SK-N-SH (cell line): ENCODE measurements at regions not wholly inside any gene's neighbourhood (a gene's known extent, or its start where the extent isn't known, plus 50 kb on each side); places are given as distances from the start of the nearest gene placed in this dataset.

Source experiments
- CTCF ChIA-PET: fragments of 300-600, 350-600 bp; formaldehyde crosslinking; extraction: SDS; loops from one replicate; lab custom pipeline; 2021; lab: Yijun Ruan, JAX
- POLR2A ChIA-PET: fragments of 350-600 bp; sonication (Branson Sonifier 250); formaldehyde crosslinking; extraction: SDS; loops from one replicate; lab custom pipeline; 2020; ENCODE audit warnings: antibody characterized with exemption, inconsistent platforms; lab: Yijun Ruan, JAX
- DNase-seq: peaks from one replicate; pipeline ENCODE4 v3.0.0; 2012
- H2AFZ ChIP-seq: fragments of 200-600 bp; sonication (generic); 2 replicates; pipeline ENCODE4 v1.8.1; 2016; ENCODE audit warnings: antibody characterized with exemption, mild to moderate bottlenecking, low read depth
- H3F3A ChIP-seq: fragments of 200-600 bp; sonication (generic); replicated peaks from 2 replicates; pipeline ENCODE3; 2016; ENCODE audit warnings: antibody characterized with exemption, mild to moderate bottlenecking; ENCODE audit not compliant: insufficient read depth
- H3K27ac ChIP-seq, 2 experiments: fragments of 200-500 bp in 1 of 2; fragments of 200-600 bp in 1 of 2; sonication (Bioruptor generic) in 1 of 2; sonication (generic), shearing (Covaris generic) in 1 of 2; 2 replicates each; pipeline versions ENCODE4 v1.5.1 to v1.6.1; 2014 to 2016; ENCODE audit warnings: low read depth in 2 of 2, inconsistent platforms in 1 of 2, low read length in 1 of 2, mild to moderate bottlenecking in 1 of 2, mixed read lengths in 1 of 2
- H3K27me3 ChIP-seq: fragments of 200-600 bp; sonication (generic), shearing (Covaris generic); 2 replicates; pipeline ENCODE4 v1.6.1; 2016; ENCODE audit warnings: mixed run types; ENCODE audit not compliant: insufficient read depth
- H3K36me3 ChIP-seq, 2 experiments: fragments of 200-500 bp in 1 of 2; fragments of 200-600 bp in 1 of 2; sonication (Bioruptor generic) in 1 of 2; sonication (generic) in 1 of 2; replicated peaks in 1 of 2; 2 replicates each; pipeline versions ENCODE3 to v1.5.1; 2014 to 2016; ENCODE audit warnings: low read length in 1 of 2, mild to moderate bottlenecking in 1 of 2; ENCODE audit not compliant: insufficient read depth in 2 of 2, control insufficient read depth in 1 of 2
- H3K4me1 ChIP-seq, 2 experiments: fragments of 200-500 bp in 1 of 2; fragments of 200-600 bp in 1 of 2; sonication (Bioruptor generic) in 1 of 2; sonication (generic), shearing (Covaris generic) in 1 of 2; 2 replicates each; pipeline versions ENCODE4 v1.5.1 to v1.6.1; 2014 to 2016; ENCODE audit warnings: low read depth in 1 of 2, low read length in 1 of 2, mixed run types in 1 of 2; ENCODE audit not compliant: insufficient read depth in 2 of 2, control insufficient read depth in 1 of 2
- H3K4me2 ChIP-seq: fragments of 200-600 bp; sonication (generic), shearing (Covaris generic); 2 replicates; pipeline ENCODE4 v1.6.1; 2017; ENCODE audit warnings: mixed run types
- H3K4me3 ChIP-seq, 2 experiments: fragments of 200-500 bp in 1 of 2; fragments of 200-600 bp in 1 of 2; sonication (Bioruptor generic) in 1 of 2; sonication (generic), shearing (Covaris generic) in 1 of 2; 2 replicates each; pipeline versions ENCODE4 v1.5.1 to v1.8.1; 2014 to 2016; ENCODE audit warnings: low read depth in 2 of 2, inconsistent platforms in 1 of 2, low read length in 1 of 2, mild to moderate bottlenecking in 1 of 2, mixed read lengths in 1 of 2, moderate library complexity in 1 of 2
- H3K79me2 ChIP-seq: fragments of 200-600 bp; sonication (generic); 2 replicates; pipeline ENCODE4 v1.8.1; 2017; ENCODE audit warnings: mild to moderate bottlenecking; ENCODE audit not compliant: insufficient read depth
- H3K9ac ChIP-seq: fragments of 200-600 bp; sonication (generic); 2 replicates; pipeline ENCODE4 v1.6.1; 2017; ENCODE audit warnings: mixed run types
- H3K9me2 ChIP-seq: fragments of 200-600 bp; sonication (generic); 2 replicates; pipeline ENCODE4 v1.6.1; 2017; ENCODE audit warnings: mixed run types
- H3K9me3 ChIP-seq: fragments of 200-600 bp; sonication (generic); 2 replicates; pipeline ENCODE4 v1.6.1; 2017; ENCODE audit warnings: mixed run types, mild to moderate bottlenecking, moderate library complexity
- H4K20me1 ChIP-seq: fragments of 200-600 bp; sonication (generic); 2 replicates; pipeline ENCODE4 v1.6.1; 2017; ENCODE audit warnings: mild to moderate bottlenecking, mixed run types; ENCODE audit not compliant: insufficient read depth
- CHD2 ChIP-seq: fragments of 150-350 bp; IDR thresholded peaks from 2 replicates; pipeline ENCODE4 v1.6.1; 2018; ENCODE audit warnings: low read length; ENCODE audit not compliant: partially characterized antibody
- CTCF ChIP-seq: fragments of 200-600 bp; sonication (generic); IDR thresholded peaks from 2 replicates; pipeline ENCODE4 v1.6.1; 2017; ENCODE audit warnings: antibody characterized with exemption, mild to moderate bottlenecking, moderate library complexity
- EZH2phosphoT487 ChIP-seq: fragments of 200-600 bp; sonication (generic); IDR thresholded peaks from 2 replicates; pipeline ENCODE4 v1.6.1; 2017; ENCODE audit warnings: low read depth, mixed run types, mild to moderate bottlenecking, antibody characterized with exemption, moderate library complexity, borderline replicate concordance
- FOXJ3 ChIP-seq: sonication (generic); formaldehyde crosslinking; IDR thresholded peaks from 2 replicates; pipeline ENCODE4 v1.5.1; 2020; ENCODE audit warnings: mild to moderate bottlenecking, missing genetic modification reagents
- GABPA ChIP-seq: IDR thresholded peaks from 2 replicates; pipeline ENCODE4 v1.4.0; 2012; ENCODE audit warnings: low read depth, mild to moderate bottlenecking
- GATA2 ChIP-seq: sonication (generic); formaldehyde crosslinking; IDR thresholded peaks from 2 replicates; pipeline ENCODE4 v1.5.0; 2020; ENCODE audit warnings: mild to moderate bottlenecking, missing genetic modification reagents
- MAX ChIP-seq: IDR thresholded peaks from 2 replicates; pipeline ENCODE4 v1.4.0; 2012; ENCODE audit warnings: low read depth
- NFIC ChIP-seq: IDR thresholded peaks from 2 replicates; pipeline ENCODE4 v1.4.0; 2012; ENCODE audit warnings: borderline replicate concordance
- PBX3 ChIP-seq: IDR thresholded peaks from 2 replicates; pipeline ENCODE4; 2012
- RAD21 ChIP-seq: IDR thresholded peaks from 2 replicates; pipeline ENCODE4 v1.6.1; 2012; ENCODE audit warnings: mild to moderate bottlenecking, low read length
- REST ChIP-seq: IDR thresholded peaks from 2 replicates; pipeline ENCODE4 v1.6.1; 2012; ENCODE audit warnings: mild to moderate bottlenecking, low read depth, low read length, moderate library complexity
- SIN3A ChIP-seq: IDR thresholded peaks from 2 replicates; pipeline ENCODE4 v1.6.1; 2012; ENCODE audit warnings: low read depth, mild to moderate bottlenecking, low read length, moderate library complexity, borderline replicate concordance
- SMC3 ChIP-seq: IDR thresholded peaks from 2 replicates; pipeline ENCODE4 v1.6.1; 2012; ENCODE audit warnings: low read depth, low read length, improper control_type of control experiment
- TEAD4 ChIP-seq: IDR thresholded peaks from 2 replicates; pipeline ENCODE4 v1.4.0; 2012; ENCODE audit warnings: mild to moderate bottlenecking, borderline replicate concordance; ENCODE audit not compliant: insufficient read depth
- USF1 ChIP-seq: IDR thresholded peaks from 2 replicates; pipeline ENCODE4 v1.4.0; 2012; ENCODE audit warnings: low read depth, borderline replicate concordance
- YY1 ChIP-seq: IDR thresholded peaks from 2 replicates; pipeline ENCODE4 v1.4.0; 2012; ENCODE audit warnings: low read depth, mild to moderate bottlenecking
- WGBS: methylation state at CpG from one replicate; pipeline ENCODE4 v1.1.6; 2017; ENCODE audit warnings: low lambda C conversion rate; 5-methylcytosine and 5-hydroxymethylcytosine counted together
- TF ChIP-seq, protein P1 (sequence below): fragments of 150-350 bp; IDR thresholded peaks from 2 replicates; pipeline ENCODE4 v1.6.1; 2016; ENCODE audit warnings: mild to moderate bottlenecking, low read depth, low read length
- TF ChIP-seq, protein P2 (sequence below): fragments of 150-350 bp; IDR thresholded peaks from 2 replicates; pipeline ENCODE4 v1.6.1; 2017; ENCODE audit warnings: antibody characterized with exemption, low read length, low read depth, borderline replicate concordance

DNA sequence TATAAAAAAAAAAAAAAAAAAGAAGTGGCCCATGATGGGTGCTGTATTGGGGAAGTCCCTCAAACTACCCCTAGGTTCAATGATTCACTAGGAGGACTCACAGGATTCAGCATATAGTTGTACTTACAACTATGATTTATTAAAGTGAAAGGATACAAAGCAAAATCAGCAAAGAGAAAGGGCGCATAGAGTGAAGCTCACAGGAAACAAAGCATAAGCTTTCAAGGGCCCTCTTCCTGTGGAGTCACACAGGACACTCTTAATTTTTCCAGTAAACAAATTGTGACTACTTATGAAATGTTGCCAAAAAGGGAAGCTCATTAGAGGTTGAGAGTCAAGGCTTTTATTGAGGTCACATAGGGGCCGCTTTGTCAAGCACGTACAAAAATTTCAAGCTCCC, 153.7 kb upstream of the GAP43 start:
- Histone ChIP-seq H3K4me3 (no peak overlapping the region), H3K9me2 (no peaks in the 10 kb centered on the region), H3K9me3 (no peaks in the 10 kb centered on the region), H3K4me1 (peaks cover 0 to 3% of the 10 kb centered on the region in 2 experiments; a peak in 1 of 4 replicates), H3K4me2 (no peak overlapping the region), H3K27ac (no peak overlapping the region), H3F3A (no peaks in the 10 kb centered on the region), H3K36me3 (no peaks in the 10 kb centered on the region), H2AFZ (no peak overlapping the region), H4K20me1 (no peaks in the 10 kb centered on the region), H3K27me3 (no peaks in the 10 kb centered on the region), H3K79me2 (no peaks in the 10 kb centered on the region)
- ChIA-PET POLR2A (no interaction called here), CTCF (interaction anchor here (1.2 kb wide), 1 partner anchor 315 kb away, joined by 3 read pairs; no protein-coding TSS in a partner anchor)
- DNase-seq: no peak
- WGBS: 91% methylated on average over 3 of the region's 3 CpGs
- TF ChIP-seq CTCF (no peak), GATA2 (no peak), NFIC (no peak), SMC3 (no peak), YY1 (no peak), TEAD4 (no peak), USF1 (no peak), GABPA (no peak), EZH2phosphoT487 (no peak), CHD2 (no peak), FOXJ3 (CRISPR knock-in tag) (no peak), RAD21 (no peak)
- TF ChIP-seq, protein P1, sequence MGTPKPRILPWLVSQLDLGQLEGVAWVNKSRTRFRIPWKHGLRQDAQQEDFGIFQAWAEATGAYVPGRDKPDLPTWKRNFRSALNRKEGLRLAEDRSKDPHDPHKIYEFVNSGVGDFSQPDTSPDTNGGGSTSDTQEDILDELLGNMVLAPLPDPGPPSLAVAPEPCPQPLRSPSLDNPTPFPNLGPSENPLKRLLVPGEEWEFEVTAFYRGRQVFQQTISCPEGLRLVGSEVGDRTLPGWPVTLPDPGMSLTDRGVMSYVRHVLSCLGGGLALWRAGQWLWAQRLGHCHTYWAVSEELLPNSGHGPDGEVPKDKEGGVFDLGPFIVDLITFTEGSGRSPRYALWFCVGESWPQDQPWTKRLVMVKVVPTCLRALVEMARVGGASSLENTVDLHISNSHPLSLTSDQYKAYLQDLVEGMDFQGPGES: no peak
- TF ChIP-seq, all 33 proteins: peak for 0
- H3K9ac ChIP-seq: no peak overlapping the region

GRCh38 chr3:115470254-115470653, 153.1 kb upstream of the GAP43 start:
- Histone ChIP-seq H3K36me3 (no peaks in the 10 kb centered on the region), H3K27ac (no peak overlapping the region), H3F3A (no peaks in the 10 kb centered on the region), H3K9ac (no peak overlapping the region), H3K4me2 (no peak overlapping the region), H3K4me3 (no peak overlapping the region), H3K9me2 (no peaks in the 10 kb centered on the region), H3K9me3 (no peaks in the 10 kb centered on the region), H3K79me2 (no peaks in the 10 kb centered on the region), H2AFZ (no peak overlapping the region), H3K4me1 (peaks cover 0 to 3% of the 10 kb centered on the region in 2 experiments; a peak in 1 of 4 replicates), H3K27me3 (no peaks in the 10 kb centered on the region), H4K20me1 (no peaks in the 10 kb centered on the region)
- 77% methylated on average over 3 of the region's 3 CpGs for WGBS
- DNase-seq: no peak
- POLR2A ChIA-PET: interaction anchor here (0.7 kb wide), 1 partner anchor 231 kb away, joined by 3 read pairs; no protein-coding TSS in a partner anchor
- CTCF ChIA-PET: interaction anchor here (1.2 kb wide), 1 partner anchor 314 kb away, joined by 3 read pairs; no protein-coding TSS in a partner anchor
- no peak for TF ChIP-seq GABPA
- no peak for TF ChIP-seq MAX
- no peak for TF ChIP-seq SIN3A
- no peak for TF ChIP-seq PBX3
- TF ChIP-seq, protein P2, sequence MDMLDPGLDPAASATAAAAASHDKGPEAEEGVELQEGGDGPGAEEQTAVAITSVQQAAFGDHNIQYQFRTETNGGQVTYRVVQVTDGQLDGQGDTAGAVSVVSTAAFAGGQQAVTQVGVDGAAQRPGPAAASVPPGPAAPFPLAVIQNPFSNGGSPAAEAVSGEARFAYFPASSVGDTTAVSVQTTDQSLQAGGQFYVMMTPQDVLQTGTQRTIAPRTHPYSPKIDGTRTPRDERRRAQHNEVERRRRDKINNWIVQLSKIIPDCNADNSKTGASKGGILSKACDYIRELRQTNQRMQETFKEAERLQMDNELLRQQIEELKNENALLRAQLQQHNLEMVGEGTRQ: no peak
- no peak for TF ChIP-seq REST
- no peak for TF ChIP-seq GATA2
